Nucleus accumbens (tissue), 56 donors: ENCODE measurements at regions not wholly inside any gene's neighbourhood (a gene's known extent, or its start where the extent isn't known, plus 50 kb on each side); places are given as distances from the start of the nearest gene placed in this dataset.

Experiments
- DNase-seq, 56 donors: peaks; one replicate each; lab custom pipeline; 2025; lab: John Stamatoyannopoulos, UW

DNA sequence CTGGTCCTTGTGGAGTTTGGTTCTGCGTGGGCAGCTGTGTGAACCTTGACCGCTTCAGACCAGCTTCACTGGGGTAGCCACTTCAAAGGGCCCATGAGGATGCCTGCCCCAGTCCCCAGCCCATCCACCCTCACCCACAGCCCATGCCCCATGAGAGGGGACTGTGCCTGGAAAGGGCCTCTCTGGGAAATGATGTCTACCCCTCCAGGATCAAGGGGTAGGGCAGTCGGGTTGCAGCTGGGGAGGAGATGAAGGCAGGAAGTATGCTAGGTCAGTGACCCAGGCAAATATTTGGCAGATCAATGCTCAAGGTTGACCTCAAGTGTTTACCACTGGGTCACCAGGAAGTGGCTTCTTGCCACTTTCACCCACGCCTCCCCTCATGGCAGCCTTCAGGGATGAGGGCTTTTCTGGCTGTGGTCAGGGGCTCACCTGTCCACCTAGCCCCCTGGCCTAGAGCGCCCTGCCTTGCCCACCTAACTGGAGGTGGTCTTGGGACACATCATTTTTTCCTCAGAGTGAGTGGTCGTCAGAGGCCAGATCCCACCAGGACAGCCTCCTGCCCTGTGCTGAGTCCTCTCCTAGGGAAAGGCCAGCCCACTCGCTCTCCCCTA is 109.5 kb downstream of the SNX5 start:
- no peak for DNase-seq

- DNase-seq = no peak
Measured at GRCh38 chr20:17858450-17859001, 110.1 kb downstream of the SNX5 start.

- no peak for DNase-seq
Measured at GRCh38 chr20:17857639-17858449, 110.8 kb downstream of the SNX5 start.

DNA sequence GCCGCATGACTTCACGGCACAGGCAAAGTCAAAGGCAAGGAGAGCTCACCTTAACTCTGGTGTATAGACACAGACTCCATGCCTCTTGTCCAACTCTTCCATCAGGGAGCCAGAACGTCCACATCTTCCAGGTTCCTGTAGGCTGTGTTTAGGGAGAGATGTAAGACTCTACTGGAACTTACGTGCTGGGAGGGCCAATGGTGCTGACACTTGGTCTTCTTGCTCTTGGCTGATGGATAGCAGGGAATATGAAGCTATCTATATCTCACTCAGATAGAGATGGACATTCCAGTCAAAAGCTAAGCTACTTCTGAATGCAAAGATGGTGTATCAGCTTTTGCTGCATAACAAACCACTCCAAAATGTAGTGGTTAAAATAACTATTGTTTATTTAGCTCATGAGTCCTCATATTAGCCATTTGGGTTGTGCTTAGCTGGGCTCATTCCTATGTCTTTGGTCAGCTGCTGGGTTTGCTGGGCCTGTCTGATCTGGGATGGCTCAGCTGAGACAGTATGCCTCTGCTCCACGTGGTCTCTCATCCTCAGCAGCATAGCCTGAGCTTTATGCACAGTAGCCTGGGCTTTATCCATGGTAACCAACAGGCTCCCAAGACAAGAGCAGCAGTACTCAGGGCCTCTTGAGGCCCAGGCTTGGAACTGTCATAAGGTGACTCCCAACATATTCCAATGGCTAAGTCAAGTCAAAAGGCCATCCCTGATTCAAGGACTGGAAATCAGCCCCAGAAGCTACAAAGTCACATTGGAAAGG is 111.6 kb downstream of the SNX5 start:
- no peak for DNase-seq

DNA sequence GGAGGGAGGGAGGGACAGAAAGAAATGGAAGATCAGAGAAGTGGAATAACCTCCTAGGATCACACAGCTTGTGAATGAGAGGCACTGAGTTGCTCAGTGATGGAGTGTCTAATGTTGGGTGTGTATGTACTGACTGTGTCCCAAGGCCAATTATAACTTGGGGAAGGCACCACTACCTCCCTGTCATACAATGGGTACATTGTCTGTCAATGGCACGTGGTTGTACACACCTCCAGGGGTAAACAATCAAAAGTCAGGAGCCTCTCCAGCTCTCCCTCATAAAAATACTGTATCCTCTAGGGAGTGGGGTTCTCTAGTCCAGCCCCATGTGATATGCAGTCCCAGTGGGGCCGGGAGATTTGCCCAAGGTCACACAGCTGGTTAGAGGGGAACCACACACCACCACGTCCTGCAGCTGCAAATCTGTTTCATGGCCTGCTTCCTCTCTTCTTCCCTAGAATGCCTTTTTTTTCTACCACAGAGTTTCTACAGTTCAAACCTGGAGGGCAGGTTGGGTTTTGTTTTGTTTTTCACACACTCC is 112.5 kb downstream of the SNX5 start:
- DNase-seq = no peak

- peak in 33 of 56 donors; percentile 3 to 63 (median 18) for DNase-seq
Measured at GRCh38 chr20:17854307-17854903, 114.2 kb downstream of the SNX5 start.

- no peak for DNase-seq
Measured at GRCh38 chr20:17852323-17852722, 116.3 kb downstream of the SNX5 start.

DNA sequence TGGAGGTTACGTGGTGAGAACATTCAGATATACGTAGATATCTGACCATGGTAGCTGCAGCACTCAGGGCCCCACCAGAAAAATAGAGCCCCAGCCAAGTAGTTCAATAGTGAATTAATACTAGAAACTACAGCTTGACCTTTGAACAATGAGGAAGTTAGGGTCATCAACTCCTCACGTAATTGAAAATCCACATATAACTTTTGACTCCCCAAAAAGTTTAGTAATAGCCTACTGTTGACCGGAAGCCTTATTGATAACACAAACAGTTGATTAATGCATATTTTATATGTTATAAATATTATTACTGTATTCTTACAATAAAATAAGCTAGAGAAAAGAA is 117.9 kb downstream of the SNX5 start:
- no peak for DNase-seq

GRCh38 chr20:17849901-17850683 is 118.5 kb downstream of the SNX5 start:
- DNase-seq = no peak

GRCh38 chr20:17849138-17849900 is 119.3 kb downstream of the SNX5 start:
- no peak for DNase-seq

DNA sequence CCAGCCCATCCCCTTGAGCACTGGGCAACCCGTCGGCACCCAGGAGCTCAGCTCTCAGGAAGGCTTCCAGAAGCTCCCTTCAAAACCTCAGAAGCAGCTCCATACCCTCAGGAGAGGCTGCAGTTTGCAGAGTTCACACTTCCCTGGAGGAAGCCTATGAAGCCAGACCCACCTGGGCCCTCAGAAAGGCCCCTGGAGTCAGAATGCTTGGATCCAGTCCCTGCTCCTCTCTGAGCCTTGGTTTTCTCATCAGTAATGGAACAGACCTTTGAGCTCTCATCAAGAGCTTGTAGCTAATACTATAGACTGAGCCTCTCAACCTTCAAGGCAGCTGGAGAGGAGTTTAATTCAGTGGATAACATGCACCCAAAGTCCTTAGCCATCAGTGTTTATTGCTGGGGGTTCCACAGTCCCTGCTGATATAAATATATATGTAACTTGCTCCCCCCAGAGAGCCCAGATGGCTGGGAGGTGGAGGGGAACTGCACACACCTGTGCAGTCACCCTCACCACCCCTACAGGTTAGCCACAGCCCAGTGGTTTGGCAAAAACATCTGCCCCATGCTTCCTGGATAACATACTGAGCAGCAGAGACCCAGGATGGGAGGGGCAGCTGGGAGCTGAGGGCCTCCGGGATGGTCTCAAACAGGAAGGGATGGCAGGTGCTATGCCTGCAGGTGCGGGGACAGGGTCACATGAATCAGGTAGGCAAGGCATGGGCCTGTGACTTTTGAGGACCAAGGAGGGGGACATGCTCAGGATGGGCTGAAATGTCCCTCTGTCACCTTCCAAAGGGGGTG is 120.1 kb downstream of the SNX5 start:
- no peak for DNase-seq

- no peak for DNase-seq
Measured at GRCh38 chr20:17845701-17846475, 122.7 kb downstream of the SNX5 start.

GRCh38 chr20:17844549-17845298 is 123.9 kb downstream of the SNX5 start:
- DNase-seq = no peak

DNA sequence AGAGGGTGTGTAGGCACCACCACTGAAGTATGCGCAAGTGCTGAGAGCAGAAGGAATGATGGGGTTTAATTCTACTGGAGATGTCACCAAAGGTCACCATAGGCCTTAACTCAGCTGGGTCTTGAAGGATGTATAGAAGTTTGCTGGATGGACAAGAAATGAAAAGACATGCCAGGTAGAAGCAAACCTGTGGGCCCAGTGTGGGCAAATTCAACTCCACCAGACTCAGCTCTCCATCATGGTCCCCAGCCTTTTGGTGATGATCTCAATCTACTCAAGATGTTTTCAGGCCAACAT is 124.5 kb downstream of the SNX5 start:
- DNase-seq = no peak

DNA sequence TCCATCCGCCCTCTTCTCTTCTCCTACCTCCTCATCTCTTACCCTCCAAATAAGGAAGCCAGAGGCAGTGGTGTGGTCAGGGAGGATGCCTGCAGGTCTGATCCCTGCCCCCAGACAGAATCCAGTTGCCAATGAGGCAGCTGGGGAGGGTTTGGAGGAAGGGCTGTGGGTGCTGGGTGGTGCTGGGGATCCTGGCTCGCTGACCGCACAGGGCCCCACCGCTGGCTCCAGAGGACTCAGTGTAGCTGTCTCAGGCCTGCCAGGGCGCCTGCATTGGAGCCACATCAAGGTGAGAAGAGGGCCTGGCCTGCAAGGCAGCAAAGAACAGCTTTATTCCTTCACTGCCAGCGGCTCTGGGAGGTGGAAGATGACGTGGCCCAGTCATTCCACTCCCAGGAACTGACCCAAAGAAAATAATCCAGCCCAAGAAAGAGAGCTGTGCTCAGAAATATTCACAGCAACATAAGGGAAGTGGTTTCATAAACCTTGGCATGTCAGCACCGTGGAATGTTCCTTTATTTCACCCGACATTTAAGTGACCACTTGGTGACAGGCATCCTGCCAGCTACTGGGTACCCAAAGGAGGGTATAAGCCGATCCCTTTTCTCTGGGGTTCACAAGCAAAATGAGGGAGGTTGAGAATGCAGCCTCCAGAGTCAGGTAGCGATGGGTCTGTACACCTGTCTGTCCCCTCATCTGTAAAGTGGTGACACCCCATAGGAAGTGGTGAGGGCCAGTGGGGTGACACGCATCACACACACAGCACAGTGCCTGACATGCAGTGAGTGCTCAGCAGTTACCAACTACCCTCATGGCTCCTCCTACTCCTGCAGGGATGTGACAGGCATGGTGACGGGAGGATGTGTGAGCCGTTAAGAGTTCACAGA is 125.1 kb downstream of the SNX5 start:
- no peak for DNase-seq

DNA sequence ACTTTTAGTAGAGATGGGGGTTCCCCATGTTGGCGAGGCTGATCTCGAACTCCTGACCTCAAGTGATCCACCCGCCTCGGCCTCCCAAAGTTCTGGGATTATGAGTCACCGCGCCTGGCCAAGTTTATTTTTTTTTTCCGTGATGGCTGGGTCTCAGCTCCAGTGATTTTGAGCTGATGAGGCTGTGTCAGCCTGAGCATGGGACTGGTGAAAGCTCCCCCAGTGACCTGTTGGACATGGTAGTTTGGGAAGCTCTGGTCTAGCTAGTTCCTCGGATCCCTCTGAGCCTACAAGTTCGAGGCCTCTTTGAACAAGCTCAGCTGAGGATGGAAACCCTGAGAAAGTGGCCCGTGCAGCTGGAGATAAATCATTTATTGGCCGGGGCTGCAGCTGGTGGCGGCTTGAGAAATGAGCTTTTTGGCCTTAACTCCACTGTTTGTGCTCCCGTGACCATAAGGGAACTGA is 126.8 kb downstream of the SNX5 start:
- no peak for DNase-seq
